Posterior cingulate gyrus (tissue), 11 donors: ENCODE measurements at regions not wholly inside any gene's neighbourhood (a gene's known extent, or its start where the extent isn't known, plus 50 kb on each side); places are given as distances from the start of the nearest gene placed in this dataset.

Experiments used
- DNase-seq, 10 donors: peaks; one replicate each; pipeline versions ENCODE4 v3.0.0 to v3.0.0-alpha.2; 2020 to 2021; ENCODE audit warnings: mixed read lengths in 3 of 10
- intact Hi-C: fragments of 100-400 bp; cut with DNase I; formaldehyde crosslinking; loops from one replicate; pipeline ENCODE4 v1.15.1; 2023

- no peak for DNase-seq
- intact Hi-C loops: no loop called here
These were observed 296.5 kb upstream of the ITGA1 start for GRCh38 chr5:52491071-52491787.

GRCh38 chr5:52491818-52492217 lies 295.9 kb upstream of the ITGA1 start:
- no peak for DNase-seq
- intact Hi-C loops: no loop called here

GRCh38 chr5:52497133-52497693 lies 290.5 kb upstream of the ITGA1 start:
- intact Hi-C loops: no loop called here
- DNase-seq: no peak

GRCh38 chr5:52498607-52499006 lies 289.1 kb upstream of the ITGA1 start:
- no peak for DNase-seq
- intact Hi-C loops: no loop called here

- DNase-seq: peak in 1 of 10 donors; percentile 55
- intact Hi-C loops: no loop called here
These were observed 285.2 kb upstream of the ITGA1 start for GRCh38 chr5:52502460-52502999.

GRCh38 chr5:52504584-52505240 lies 283.0 kb upstream of the ITGA1 start:
- intact Hi-C loops: no loop called here
- no peak for DNase-seq

GRCh38 chr5:52517667-52518066 lies 270.0 kb upstream of the ITGA1 start:
- intact Hi-C loops: no loop called here
- DNase-seq: peak in 2 of 10 donors; percentile 41 to 79

GRCh38 chr5:52520171-52520570 lies 267.5 kb upstream of the ITGA1 start:
- DNase-seq: no peak
- intact Hi-C loops: no loop called here

GRCh38 chr5:52521236-52521635 lies 266.5 kb upstream of the ITGA1 start:
- intact Hi-C loops: no loop called here

GRCh38 chr5:52523701-52524100 lies 264.0 kb upstream of the ITGA1 start:
- no peak for DNase-seq
- intact Hi-C loops: no loop called here

More at GRCh38 chr5:52521236-52521635, 266.5 kb upstream of the ITGA1 start:
- no peak for DNase-seq

GRCh38 chr5:52531105-52531504 lies 256.6 kb upstream of the ITGA1 start:
- intact Hi-C loops: no loop called here
- DNase-seq: peak in 1 of 10 donors; percentile 25

- DNase-seq: no peak
- intact Hi-C loops: no loop called here
These were observed 244.1 kb upstream of the ITGA1 start for GRCh38 chr5:52543594-52543993.

GRCh38 chr5:52544738-52545137 lies 243.0 kb upstream of the ITGA1 start:
- intact Hi-C loops: no loop called here
- no peak for DNase-seq

- DNase-seq: no peak
- intact Hi-C loops: no loop called here
These were observed 233.4 kb upstream of the ITGA1 start for GRCh38 chr5:52554293-52554692.

- intact Hi-C loops: loop anchor here (10.0 kb wide), 1 partner anchor 1596 kb away; no protein-coding TSS in a partner anchor
- DNase-seq: no peak
These were observed 227.3 kb upstream of the ITGA1 start for GRCh38 chr5:52560366-52560765.

- DNase-seq: no peak
- intact Hi-C loops: loop anchor here (10.0 kb wide), 1 partner anchor 1598 kb away; no protein-coding TSS in a partner anchor
These were observed 225.2 kb upstream of the ITGA1 start for GRCh38 chr5:52562473-52562872.

GRCh38 chr5:52564587-52564986 lies 223.1 kb upstream of the ITGA1 start:
- DNase-seq: no peak
- intact Hi-C loops: loop anchor here (10.0 kb wide), 1 partner anchor 1600 kb away; no protein-coding TSS in a partner anchor

- DNase-seq: no peak
- intact Hi-C loops: no loop called here
These were observed 210.2 kb upstream of the ITGA1 start for GRCh38 chr5:52577546-52577945.

GRCh38 chr5:52579391-52579790 lies 208.3 kb upstream of the ITGA1 start:
- no peak for DNase-seq
- intact Hi-C loops: no loop called here

- intact Hi-C loops: no loop called here
These were observed 206.8 kb upstream of the ITGA1 start for GRCh38 chr5:52580921-52581320.

GRCh38 chr5:52582313-52582712 lies 205.4 kb upstream of the ITGA1 start:
- intact Hi-C loops: no loop called here
- DNase-seq: no peak

More at GRCh38 chr5:52580921-52581320, 206.8 kb upstream of the ITGA1 start:
- DNase-seq: peak in 2 of 10 donors; percentile 50 to 70
